ENCODE measurements at regions not wholly inside any gene's neighbourhood (a gene's known extent, or its start where the extent isn't known, plus 50 kb on each side); places are given as distances from the start of the nearest gene placed in this dataset.

GRCh38 chrX:5559386-5559785 lies 669.3 kb downstream of the NLGN4X start:
- H3K27me3 Mint-ChIP-seq (ENCODE audit: low read depth) = no peaks in the 10 kb centered on the region
- peaks cover 19% of the 10 kb centered on the region for H3K9me3 Mint-ChIP-seq
- no peaks in the 10 kb centered on the region for H3K4me1 Mint-ChIP-seq (ENCODE audit: low read depth)
- H3K27ac Mint-ChIP-seq = no peak overlapping the region
- DNase-seq (ENCODE audit: low spot score) = no peak
- H3K4me3 Mint-ChIP-seq = no peak overlapping the region
- H3K36me3 Mint-ChIP-seq (ENCODE audit: low read depth) = no peaks in the 10 kb centered on the region

GRCh38 chrX:5549512-5549911 lies 679.2 kb downstream of the NLGN4X start:
- no peaks in the 10 kb centered on the region for H3K27me3 Mint-ChIP-seq (ENCODE audit: low read depth)
- H3K4me1 Mint-ChIP-seq (ENCODE audit: low read depth) = no peaks in the 10 kb centered on the region
- no peak overlapping the region for H3K27ac Mint-ChIP-seq

GRCh38 chrX:5537098-5537497 lies 691.6 kb downstream of the NLGN4X start:
- no peak for DNase-seq (ENCODE audit: low spot score)
- Mint-ChIP-seq H3K4me3 (no peak overlapping the region), H3K4me1 (ENCODE audit: low read depth) (no peaks in the 10 kb centered on the region), H3K27me3 (ENCODE audit: low read depth) (no peaks in the 10 kb centered on the region), H3K36me3 (ENCODE audit: low read depth) (no peaks in the 10 kb centered on the region), H3K9me3 (peaks cover 20% of the 10 kb centered on the region), H3K27ac (no peak overlapping the region)

More at GRCh38 chrX:5549512-5549911, 679.2 kb downstream of the NLGN4X start:
- no peak for DNase-seq (ENCODE audit: low spot score)
- Mint-ChIP-seq H3K36me3 (ENCODE audit: low read depth) (no peaks in the 10 kb centered on the region), H3K4me3 (no peak overlapping the region), H3K9me3 (peaks cover 9% of the 10 kb centered on the region)

- H3K4me1 Mint-ChIP-seq (ENCODE audit: low read depth) = no peaks in the 10 kb centered on the region
- H3K4me3 Mint-ChIP-seq = no peak overlapping the region
- peaks cover 23% of the 10 kb centered on the region for H3K9me3 Mint-ChIP-seq
Observed at GRCh38 chrX:5536261-5536660, 692.4 kb downstream of the NLGN4X start.

GRCh38 chrX:5528057-5528456 lies 700.6 kb downstream of the NLGN4X start:
- H3K36me3 Mint-ChIP-seq (ENCODE audit: low read depth) = no peaks in the 10 kb centered on the region
- no peak overlapping the region for H3K4me3 Mint-ChIP-seq
- no peaks in the 10 kb centered on the region for H3K27me3 Mint-ChIP-seq (ENCODE audit: low read depth)
- H3K4me1 Mint-ChIP-seq (ENCODE audit: low read depth) = no peaks in the 10 kb centered on the region
- no peak overlapping the region for H3K27ac Mint-ChIP-seq
- peaks cover 26% of the 10 kb centered on the region for H3K9me3 Mint-ChIP-seq
- DNase-seq (ENCODE audit: low spot score) = no peak

More at GRCh38 chrX:5536261-5536660, 692.4 kb downstream of the NLGN4X start:
- Mint-ChIP-seq H3K27me3 (ENCODE audit: low read depth) (no peaks in the 10 kb centered on the region), H3K36me3 (ENCODE audit: low read depth) (no peaks in the 10 kb centered on the region), H3K27ac (no peak overlapping the region)
- DNase-seq (ENCODE audit: low spot score) = no peak

GRCh38 chrX:5526191-5526590 lies 702.5 kb downstream of the NLGN4X start:
- no peak overlapping the region for H3K4me3 Mint-ChIP-seq
- H3K27ac Mint-ChIP-seq = no peak overlapping the region
- H3K4me1 Mint-ChIP-seq (ENCODE audit: low read depth) = no peaks in the 10 kb centered on the region
- no peaks in the 10 kb centered on the region for H3K36me3 Mint-ChIP-seq (ENCODE audit: low read depth)
- H3K9me3 Mint-ChIP-seq = peaks cover 21% of the 10 kb centered on the region
- H3K27me3 Mint-ChIP-seq (ENCODE audit: low read depth) = no peaks in the 10 kb centered on the region
- no peak for DNase-seq (ENCODE audit: low spot score)

GRCh38 chrX:5490786-5491563 lies 737.7 kb downstream of the NLGN4X start:
- H3K9me3 Mint-ChIP-seq = peaks cover 28% of the 10 kb centered on the region
- H3K4me1 Mint-ChIP-seq (ENCODE audit: low read depth) = no peaks in the 10 kb centered on the region
- H3K27me3 Mint-ChIP-seq (ENCODE audit: low read depth) = no peaks in the 10 kb centered on the region
- no peaks in the 10 kb centered on the region for H3K36me3 Mint-ChIP-seq (ENCODE audit: low read depth)
- no peak for DNase-seq (ENCODE audit: low spot score)
- no peak overlapping the region for H3K27ac Mint-ChIP-seq
- no peak overlapping the region for H3K4me3 Mint-ChIP-seq

GRCh38 chrX:5474282-5474681 lies 754.4 kb downstream of the NLGN4X start:
- no peak overlapping the region for H3K4me3 Mint-ChIP-seq
- no peak for DNase-seq (ENCODE audit: low spot score)
- H3K27ac Mint-ChIP-seq = no peak overlapping the region
- no peaks in the 10 kb centered on the region for H3K4me1 Mint-ChIP-seq (ENCODE audit: low read depth)
- no peaks in the 10 kb centered on the region for H3K36me3 Mint-ChIP-seq (ENCODE audit: low read depth)
- H3K9me3 Mint-ChIP-seq = peaks cover 4% of the 10 kb centered on the region
- no peaks in the 10 kb centered on the region for H3K27me3 Mint-ChIP-seq (ENCODE audit: low read depth)

GRCh38 chrX:5458300-5458842 lies 770.3 kb downstream of the NLGN4X start:
- Mint-ChIP-seq H3K4me3 (no peak overlapping the region), H3K27me3 (ENCODE audit: low read depth) (no peaks in the 10 kb centered on the region), H3K27ac (no peak overlapping the region), H3K4me1 (ENCODE audit: low read depth) (no peaks in the 10 kb centered on the region), H3K36me3 (ENCODE audit: low read depth) (no peaks in the 10 kb centered on the region), H3K9me3 (no peaks in the 10 kb centered on the region)
- no peak for DNase-seq (ENCODE audit: low spot score)

- no peaks in the 10 kb centered on the region for H3K36me3 Mint-ChIP-seq (ENCODE audit: low read depth)
- no peak overlapping the region for H3K27ac Mint-ChIP-seq
- no peaks in the 10 kb centered on the region for H3K9me3 Mint-ChIP-seq
- H3K27me3 Mint-ChIP-seq (ENCODE audit: low read depth) = no peaks in the 10 kb centered on the region
- no peak overlapping the region for H3K4me3 Mint-ChIP-seq
- no peaks in the 10 kb centered on the region for H3K4me1 Mint-ChIP-seq (ENCODE audit: low read depth)
- no peak for DNase-seq (ENCODE audit: low spot score)
Observed at GRCh38 chrX:5449323-5449722, 779.3 kb downstream of the NLGN4X start.

- Mint-ChIP-seq H3K4me1 (ENCODE audit: low read depth) (no peaks in the 10 kb centered on the region), H3K4me3 (no peak overlapping the region), H3K9me3 (peaks cover 9% of the 10 kb centered on the region), H3K36me3 (ENCODE audit: low read depth) (no peaks in the 10 kb centered on the region), H3K27me3 (ENCODE audit: low read depth) (no peaks in the 10 kb centered on the region), H3K27ac (no peak overlapping the region)
- DNase-seq (ENCODE audit: low spot score) = no peak
Observed at GRCh38 chrX:5431823-5432222, 796.8 kb downstream of the NLGN4X start.

- no peak for DNase-seq (ENCODE audit: low spot score)
- no peaks in the 10 kb centered on the region for H3K4me1 Mint-ChIP-seq (ENCODE audit: low read depth)
- no peak overlapping the region for H3K27ac Mint-ChIP-seq
- no peak overlapping the region for H3K4me3 Mint-ChIP-seq
- H3K9me3 Mint-ChIP-seq = peaks cover 29% of the 10 kb centered on the region
- H3K36me3 Mint-ChIP-seq (ENCODE audit: low read depth) = no peaks in the 10 kb centered on the region
- no peaks in the 10 kb centered on the region for H3K27me3 Mint-ChIP-seq (ENCODE audit: low read depth)
Observed at GRCh38 chrX:5425119-5425518, 803.5 kb downstream of the NLGN4X start.

GRCh38 chrX:5417381-5417780 lies 811.3 kb downstream of the NLGN4X start:
- no peak overlapping the region for H3K4me3 Mint-ChIP-seq
- no peaks in the 10 kb centered on the region for H3K36me3 Mint-ChIP-seq (ENCODE audit: low read depth)
- peaks cover 2% of the 10 kb centered on the region for H3K9me3 Mint-ChIP-seq
- no peak overlapping the region for H3K27ac Mint-ChIP-seq
- H3K4me1 Mint-ChIP-seq (ENCODE audit: low read depth) = no peaks in the 10 kb centered on the region
- no peaks in the 10 kb centered on the region for H3K27me3 Mint-ChIP-seq (ENCODE audit: low read depth)
- no peak for DNase-seq (ENCODE audit: low spot score)

- H3K4me3 Mint-ChIP-seq = no peak overlapping the region
- H3K9me3 Mint-ChIP-seq = no peaks in the 10 kb centered on the region
- no peaks in the 10 kb centered on the region for H3K27me3 Mint-ChIP-seq (ENCODE audit: low read depth)
- DNase-seq (ENCODE audit: low spot score) = no peak
- H3K4me1 Mint-ChIP-seq (ENCODE audit: low read depth) = no peaks in the 10 kb centered on the region
- H3K27ac Mint-ChIP-seq = no peak overlapping the region
- H3K36me3 Mint-ChIP-seq (ENCODE audit: low read depth) = no peaks in the 10 kb centered on the region
Observed at GRCh38 chrX:5415738-5416137, 812.9 kb downstream of the NLGN4X start.

GRCh38 chrX:5409106-5409505 lies 819.6 kb downstream of the NLGN4X start:
- H3K4me1 Mint-ChIP-seq (ENCODE audit: low read depth) = no peaks in the 10 kb centered on the region
- no peak for DNase-seq (ENCODE audit: low spot score)
- no peak overlapping the region for H3K4me3 Mint-ChIP-seq
- H3K9me3 Mint-ChIP-seq = no peaks in the 10 kb centered on the region
- no peaks in the 10 kb centered on the region for H3K27me3 Mint-ChIP-seq (ENCODE audit: low read depth)
- H3K27ac Mint-ChIP-seq = no peak overlapping the region
- no peaks in the 10 kb centered on the region for H3K36me3 Mint-ChIP-seq (ENCODE audit: low read depth)
